ENCODE measurements at regions not wholly inside any gene's neighbourhood (a gene's known extent, or its start where the extent isn't known, plus 50 kb on each side); places are given as distances from the start of the nearest gene placed in this dataset.

GRCh38 chr2:76584474-76584873 lies 873.8 kb upstream of the GCFC2 start:
- in situ Hi-C loops (cut with MboI; ENCODE audit: low sequenced_read_pairs in 4 of 4) (loop anchor here in 1 of 4 donors (25.0 kb wide), 1 partner anchor 797 kb away; no protein-coding TSS in a partner anchor), intact Hi-C loops (cut with DNase I; ENCODE audit: low total_unique reads) (no loop called here)
- no peaks in the 10 kb centered on the region for H3K9me3 ChIP-seq
- ATAC-seq (no peak), DNase-seq (no peak)
- H3K36me3 ChIP-seq, result no peaks in the 10 kb centered on the region
- H3K4me1 ChIP-seq, result no peaks in the 10 kb centered on the region
- TF ChIP-seq POLR2A (IDR thresholded peaks at IDR 0.05), result no peak
- TF ChIP-seq, protein P1, sequence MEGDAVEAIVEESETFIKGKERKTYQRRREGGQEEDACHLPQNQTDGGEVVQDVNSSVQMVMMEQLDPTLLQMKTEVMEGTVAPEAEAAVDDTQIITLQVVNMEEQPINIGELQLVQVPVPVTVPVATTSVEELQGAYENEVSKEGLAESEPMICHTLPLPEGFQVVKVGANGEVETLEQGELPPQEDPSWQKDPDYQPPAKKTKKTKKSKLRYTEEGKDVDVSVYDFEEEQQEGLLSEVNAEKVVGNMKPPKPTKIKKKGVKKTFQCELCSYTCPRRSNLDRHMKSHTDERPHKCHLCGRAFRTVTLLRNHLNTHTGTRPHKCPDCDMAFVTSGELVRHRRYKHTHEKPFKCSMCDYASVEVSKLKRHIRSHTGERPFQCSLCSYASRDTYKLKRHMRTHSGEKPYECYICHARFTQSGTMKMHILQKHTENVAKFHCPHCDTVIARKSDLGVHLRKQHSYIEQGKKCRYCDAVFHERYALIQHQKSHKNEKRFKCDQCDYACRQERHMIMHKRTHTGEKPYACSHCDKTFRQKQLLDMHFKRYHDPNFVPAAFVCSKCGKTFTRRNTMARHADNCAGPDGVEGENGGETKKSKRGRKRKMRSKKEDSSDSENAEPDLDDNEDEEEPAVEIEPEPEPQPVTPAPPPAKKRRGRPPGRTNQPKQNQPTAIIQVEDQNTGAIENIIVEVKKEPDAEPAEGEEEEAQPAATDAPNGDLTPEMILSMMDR (IDR thresholded peaks at IDR 0.05 in 4 of 5, conservative IDR thresholded peaks at IDR 0.05 in 1 of 5), result no peak
- no peaks in the 10 kb centered on the region for H3K27me3 ChIP-seq
- H3K4me3 ChIP-seq, result no peak overlapping the region
- H3K27ac ChIP-seq, result no peak overlapping the region

- TF ChIP-seq POLR2A (IDR thresholded peaks at IDR 0.05), result no peak
- TF ChIP-seq, protein P1 (IDR thresholded peaks at IDR 0.05 in 4 of 5, conservative IDR thresholded peaks at IDR 0.05 in 1 of 5), result no peak
- H3K27me3 ChIP-seq, result no peaks in the 10 kb centered on the region
- in situ Hi-C loops (cut with MboI; ENCODE audit: low sequenced_read_pairs in 4 of 4), result loop anchor here in 1 of 4 donors (25.0 kb wide), 1 partner anchor 793 kb away; no protein-coding TSS in a partner anchor
These were observed 869.2 kb upstream of the GCFC2 start for GRCh38 chr2:76579911-76580310.

GRCh38 chr2:76572981-76573380 lies 862.3 kb upstream of the GCFC2 start:
- H3K27me3 ChIP-seq, result no peaks in the 10 kb centered on the region
- no peaks in the 10 kb centered on the region for H3K4me1 ChIP-seq
- H3K9me3 ChIP-seq, result no peaks in the 10 kb centered on the region
- no peaks in the 10 kb centered on the region for H3K36me3 ChIP-seq
- no peak for ATAC-seq
- no peak overlapping the region for H3K4me3 ChIP-seq
- in situ Hi-C loops (cut with MboI; ENCODE audit: low sequenced_read_pairs in 4 of 4) (no loop called here), intact Hi-C loops (cut with DNase I; ENCODE audit: low total_unique reads) (no loop called here)
- TF ChIP-seq, protein P1 (IDR thresholded peaks at IDR 0.05 in 4 of 5, conservative IDR thresholded peaks at IDR 0.05 in 1 of 5), result no peak
- TF ChIP-seq POLR2A (IDR thresholded peaks at IDR 0.05), result no peak
- DNase-seq, result no peak
- no peak overlapping the region for H3K27ac ChIP-seq

More at GRCh38 chr2:76579911-76580310, 869.2 kb upstream of the GCFC2 start:
- H3K4me1 ChIP-seq, result no peaks in the 10 kb centered on the region
- no peak for ATAC-seq
- H3K27ac ChIP-seq, result no peak overlapping the region
- H3K36me3 ChIP-seq, result no peaks in the 10 kb centered on the region
- H3K9me3 ChIP-seq, result no peaks in the 10 kb centered on the region
- DNase-seq, result no peak
- intact Hi-C loops (cut with DNase I; ENCODE audit: low total_unique reads), result no loop called here
- no peak overlapping the region for H3K4me3 ChIP-seq

DNA sequence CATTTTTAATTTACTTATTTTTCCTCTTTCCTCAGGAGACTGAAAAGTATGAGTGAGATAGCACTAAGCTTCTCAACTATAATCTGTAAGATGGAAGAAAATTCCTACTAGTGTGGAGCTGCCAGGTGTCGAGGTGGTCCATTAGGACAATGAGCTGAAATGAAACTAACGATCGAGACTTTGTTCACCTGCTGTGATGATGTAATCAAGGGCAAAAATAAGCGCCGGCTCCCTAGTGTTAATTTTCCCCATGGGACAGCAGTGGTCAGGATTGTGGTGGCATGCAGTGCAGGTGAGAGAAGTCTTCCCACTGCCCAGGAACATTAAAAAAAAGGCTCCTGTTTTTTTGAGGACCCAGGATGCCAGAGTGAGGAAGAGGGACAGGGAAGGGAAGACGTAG lies 859.1 kb upstream of the GCFC2 start:
- intact Hi-C loops (cut with DNase I; ENCODE audit: low total_unique reads) (no loop called here), in situ Hi-C loops (cut with MboI; ENCODE audit: low sequenced_read_pairs in 4 of 4) (no loop called here)
- no peaks in the 10 kb centered on the region for H3K4me1 ChIP-seq
- no peaks in the 10 kb centered on the region for H3K9me3 ChIP-seq
- H3K27me3 ChIP-seq, result no peaks in the 10 kb centered on the region
- ATAC-seq, result no peak
- no peak overlapping the region for H3K4me3 ChIP-seq
- no peaks in the 10 kb centered on the region for H3K36me3 ChIP-seq
- no peak for DNase-seq
- H3K27ac ChIP-seq, result no peak overlapping the region
- TF ChIP-seq, protein P1 (IDR thresholded peaks at IDR 0.05 in 4 of 5, conservative IDR thresholded peaks at IDR 0.05 in 1 of 5), result no peak
- no peak for TF ChIP-seq POLR2A (IDR thresholded peaks at IDR 0.05)

- no peak overlapping the region for H3K27ac ChIP-seq
- intact Hi-C loops (cut with DNase I; ENCODE audit: low total_unique reads), result no loop called here
These were observed 856.8 kb upstream of the GCFC2 start for GRCh38 chr2:76567478-76567877.

More at GRCh38 chr2:76567478-76567877, 856.8 kb upstream of the GCFC2 start:
- DNase-seq, result no peak
- in situ Hi-C loops (cut with MboI; ENCODE audit: low sequenced_read_pairs in 4 of 4), result no loop called here
- H3K4me1 ChIP-seq, result no peaks in the 10 kb centered on the region
- H3K4me3 ChIP-seq, result no peak overlapping the region
- no peak for TF ChIP-seq POLR2A (IDR thresholded peaks at IDR 0.05)
- TF ChIP-seq, protein P1 (IDR thresholded peaks at IDR 0.05 in 4 of 5, conservative IDR thresholded peaks at IDR 0.05 in 1 of 5), result no peak
- no peaks in the 10 kb centered on the region for H3K27me3 ChIP-seq
- no peaks in the 10 kb centered on the region for H3K9me3 ChIP-seq
- ATAC-seq, result no peak
- no peaks in the 10 kb centered on the region for H3K36me3 ChIP-seq
